DMS 273 (cell line): ENCODE measurements at regions not wholly inside any gene's neighbourhood (a gene's known extent, or its start where the extent isn't known, plus 50 kb on each side); places are given as distances from the start of the nearest gene placed in this dataset.
"Not testable (repeated sequence)": the region's sequence is repeated elsewhere in the genome, so short reads cannot be mapped to it uniquely, and the experiment has no call there.

ENCODE experiments used
- DNase-seq: peaks from one replicate; lab custom pipeline; 2025; ENCODE audit not compliant: unreplicated experiment; lab: John Stamatoyannopoulos, UW

DNA sequence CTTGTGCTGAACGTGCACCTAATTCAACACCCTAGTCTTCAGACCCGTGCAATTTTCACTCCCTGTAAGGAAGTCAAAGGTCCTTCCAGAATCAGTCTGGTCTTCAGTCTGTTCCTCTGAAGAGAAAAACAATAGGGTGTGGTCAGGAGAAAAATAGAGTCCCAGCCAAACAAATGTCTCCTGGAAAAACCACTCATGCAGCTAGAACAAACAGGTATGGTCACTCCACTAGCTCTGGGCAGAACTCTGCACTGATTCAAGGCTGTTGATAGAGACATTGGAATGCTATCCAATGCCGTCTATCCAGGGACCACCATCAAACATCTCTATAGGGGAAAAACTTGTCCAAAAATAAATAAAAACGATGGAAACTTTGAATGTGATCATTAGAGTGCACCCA lies 81.8 kb upstream of the MAP3K1 start:
- no peak for DNase-seq

DNA sequence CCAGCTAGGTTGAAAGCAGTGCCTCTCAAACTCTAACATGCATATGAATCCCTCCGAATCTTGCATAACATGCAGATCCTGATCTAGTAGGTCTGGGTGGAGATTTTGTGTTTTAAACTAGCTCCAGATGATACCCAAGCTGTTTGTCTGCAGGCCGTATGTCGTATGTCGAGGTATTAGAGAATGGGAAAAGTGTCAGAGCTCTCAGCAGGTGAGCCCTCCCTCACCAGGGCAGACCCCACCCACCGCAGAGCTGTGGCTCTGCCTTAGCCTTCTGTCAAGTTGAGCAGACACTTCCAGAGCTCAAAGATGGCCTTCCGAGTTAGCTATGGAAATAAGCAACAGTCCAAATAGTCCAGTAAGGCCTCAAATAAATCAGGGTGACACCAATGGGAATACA lies 83.2 kb upstream of the MAP3K1 start:
- DNase-seq, result no peak

DNA sequence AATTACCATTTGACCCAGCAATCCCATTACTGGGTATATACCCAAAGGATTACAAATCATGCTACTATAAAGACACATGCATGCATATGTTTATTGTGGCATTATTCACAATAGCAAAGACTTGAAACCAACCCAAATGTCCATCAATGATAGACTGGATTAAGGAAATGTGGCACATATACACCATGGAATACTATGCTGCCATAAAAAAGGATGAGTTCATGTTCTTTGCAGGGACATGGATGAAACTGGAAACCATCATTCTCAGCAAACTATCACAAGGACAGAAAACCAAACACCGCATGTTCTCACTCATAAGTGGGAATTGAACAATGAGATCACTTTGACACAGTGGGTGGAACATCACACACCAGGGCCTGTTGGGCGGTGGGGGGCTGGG lies 83.9 kb upstream of the MAP3K1 start:
- DNase-seq, result not testable (repeated sequence)

DNA sequence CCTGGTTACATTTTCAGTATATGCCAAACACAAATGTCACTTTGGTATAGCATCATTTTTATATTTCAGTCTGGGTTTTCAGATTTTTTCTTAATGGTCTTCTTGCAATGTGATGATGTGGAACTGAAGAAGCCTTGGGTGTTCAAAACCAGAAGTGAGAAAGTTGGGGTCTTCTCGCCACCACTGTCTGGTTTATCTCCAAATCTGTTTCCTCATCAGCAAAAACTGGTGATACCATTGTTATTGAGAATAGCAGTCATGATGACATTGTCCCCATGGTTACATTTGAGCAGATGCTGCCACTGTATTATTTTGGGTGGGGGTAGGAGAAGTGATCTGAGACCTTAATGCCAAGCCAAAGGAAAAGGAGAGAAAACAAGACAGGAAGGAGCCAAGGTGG lies 85.9 kb upstream of the MAP3K1 start:
- DNase-seq, result no peak

DNA sequence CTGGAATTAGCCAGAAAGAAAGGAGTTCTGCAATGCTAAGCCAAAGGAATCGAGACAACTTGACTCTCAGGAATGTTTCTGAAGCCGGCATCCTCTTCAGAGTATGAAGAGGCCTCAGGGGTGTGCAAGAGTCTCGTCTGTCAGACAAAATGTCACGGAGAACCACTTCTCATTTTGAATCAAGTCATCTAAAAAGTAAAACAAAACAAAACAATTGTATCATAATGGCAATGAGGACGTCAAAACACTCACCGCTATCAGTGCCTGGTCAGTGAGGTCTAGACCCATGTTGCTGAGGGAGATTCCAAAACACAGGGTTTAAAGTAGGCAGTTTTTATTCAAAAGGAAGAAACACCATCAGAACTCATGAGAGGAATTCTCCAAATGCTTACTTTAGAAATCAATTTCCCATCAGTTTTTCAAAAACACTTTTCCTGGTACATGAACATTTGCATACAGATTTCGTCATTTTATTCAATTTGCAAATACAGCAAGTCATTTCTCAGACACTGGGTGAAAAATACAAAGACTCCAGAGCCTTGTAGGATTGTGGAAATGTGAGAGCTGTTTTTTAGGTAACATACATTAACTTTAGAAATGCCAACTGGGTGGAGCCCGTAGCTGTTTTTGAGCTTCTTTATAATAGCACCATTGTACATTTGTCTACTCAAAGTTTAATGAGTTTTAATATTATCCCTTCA lies 89.5 kb upstream of the MAP3K1 start:
- no peak for DNase-seq

DNA sequence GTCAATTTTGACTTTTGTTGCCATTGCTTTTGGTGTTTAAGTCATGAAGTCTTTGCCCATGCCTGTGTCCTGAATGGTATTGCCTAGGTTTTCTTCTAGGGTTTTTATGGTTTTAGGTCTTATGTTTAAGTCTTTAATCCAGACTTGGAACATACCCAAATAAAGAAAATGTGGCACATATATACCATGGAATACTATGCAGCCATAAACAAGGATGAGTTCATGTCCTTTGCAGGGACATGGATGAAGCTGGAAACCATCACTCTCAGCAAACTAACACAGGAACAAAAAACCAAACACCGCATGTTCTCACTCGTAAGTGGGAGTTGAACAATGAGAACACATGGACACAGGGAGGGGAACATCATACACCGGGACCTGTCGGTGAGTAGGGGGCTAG lies 90.5 kb upstream of the MAP3K1 start:
- DNase-seq, result not testable (repeated sequence)

DNA sequence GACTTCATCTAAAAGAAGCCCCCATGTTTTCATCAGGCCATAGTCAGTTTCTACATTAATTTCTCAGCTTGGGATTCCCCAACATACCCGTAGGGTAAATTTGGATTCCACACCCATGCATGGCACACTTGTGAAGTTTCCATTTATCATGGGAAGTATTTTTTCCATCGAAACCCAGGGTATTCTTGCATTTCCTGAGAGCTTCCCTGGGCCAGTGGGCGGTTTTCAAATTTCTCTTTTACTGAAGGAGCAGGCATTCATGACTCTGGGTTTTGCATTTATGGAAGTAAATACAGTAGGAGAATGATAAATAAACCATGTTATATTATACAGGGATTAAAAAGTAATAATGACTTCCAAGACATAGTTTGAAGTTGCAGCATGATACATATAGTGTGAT lies 93.0 kb upstream of the MAP3K1 start:
- no peak for DNase-seq

DNA sequence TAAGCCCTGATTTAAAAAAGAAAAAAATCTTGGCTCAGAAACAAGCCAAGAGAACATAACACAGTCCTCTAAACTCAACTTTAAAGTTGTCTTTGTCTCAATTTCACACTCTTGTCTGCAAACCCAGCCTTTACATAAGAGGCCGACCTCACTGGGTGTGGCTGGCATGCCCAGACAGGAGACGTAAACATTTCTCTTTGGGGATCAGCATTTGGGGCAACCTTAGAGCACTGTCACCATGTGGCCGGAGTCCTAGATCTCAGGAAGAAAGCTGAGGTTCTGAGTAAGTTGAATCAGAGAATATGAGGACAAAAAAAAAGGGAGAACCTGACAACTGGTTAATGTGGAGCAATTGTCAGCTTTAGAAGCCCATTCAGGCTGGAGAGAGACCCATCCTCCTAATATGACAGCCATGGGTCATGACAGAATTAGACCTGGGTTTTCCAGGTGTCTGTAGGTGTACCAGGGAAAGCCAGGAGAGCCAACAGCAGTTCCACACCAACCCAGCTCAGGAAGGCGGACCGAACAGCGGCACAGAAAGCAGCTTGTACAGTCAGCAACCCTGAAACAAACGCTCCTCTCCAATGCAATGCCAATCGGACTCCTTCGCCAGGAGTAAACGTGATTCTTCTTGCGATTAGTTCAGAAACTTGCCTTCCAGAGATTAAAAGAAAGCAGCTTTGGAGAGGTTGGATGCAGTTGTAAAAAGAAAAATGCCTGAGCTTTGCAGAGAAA lies 97.9 kb upstream of the MAP3K1 start:
- no peak for DNase-seq

DNA sequence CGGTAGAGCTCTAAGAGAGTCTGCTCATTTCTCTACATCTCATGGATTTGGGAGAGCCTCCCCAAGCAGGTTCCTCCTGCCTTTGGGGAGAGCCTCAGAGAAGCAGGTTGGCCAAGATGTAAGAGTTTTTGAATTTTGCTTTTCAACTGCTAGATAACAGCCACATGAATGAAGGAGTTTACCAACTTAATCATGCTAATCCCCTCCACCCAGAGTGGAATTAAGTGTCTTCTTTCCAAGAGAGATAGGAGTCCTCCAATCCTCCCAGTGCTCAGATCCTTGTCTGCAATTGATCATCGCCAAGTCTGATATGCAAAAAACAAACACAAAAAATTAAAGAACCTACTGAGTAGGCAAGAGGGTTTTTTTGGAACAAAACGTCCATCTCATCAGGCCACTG lies 99.4 kb upstream of the MAP3K1 start:
- DNase-seq, result no peak

DNA sequence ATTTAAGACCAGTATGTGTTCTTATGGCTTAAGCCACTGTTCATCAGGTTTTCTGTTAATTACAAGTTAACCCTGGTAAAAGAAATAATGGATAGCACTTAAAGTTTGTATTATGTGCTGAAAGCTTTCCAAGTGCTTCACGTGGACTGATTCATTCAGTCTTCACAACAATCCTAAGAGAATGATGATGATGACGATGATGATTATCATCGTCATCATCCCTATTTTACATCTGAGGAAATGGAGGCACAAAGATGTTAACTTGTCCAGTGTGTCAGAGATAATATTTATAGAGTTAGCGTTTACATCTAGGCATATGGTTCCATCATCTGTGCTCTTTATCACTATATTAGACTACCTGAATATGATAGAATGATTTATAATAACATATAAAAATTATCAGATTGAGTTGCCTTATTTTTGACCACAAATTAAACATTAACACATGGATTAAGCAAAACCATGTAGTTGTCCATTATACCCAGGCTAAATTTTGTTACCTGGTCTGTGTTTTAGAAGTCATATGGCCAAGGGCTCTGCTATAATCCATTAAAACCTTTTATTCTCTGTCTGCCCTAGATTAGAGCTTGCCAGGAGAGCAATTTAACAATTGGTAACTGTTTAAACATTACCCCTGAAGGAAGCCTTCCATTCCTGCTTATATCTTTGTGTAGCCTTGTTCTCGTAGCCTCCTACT lies 102.3 kb upstream of the MAP3K1 start:
- DNase-seq, result no peak

DNA sequence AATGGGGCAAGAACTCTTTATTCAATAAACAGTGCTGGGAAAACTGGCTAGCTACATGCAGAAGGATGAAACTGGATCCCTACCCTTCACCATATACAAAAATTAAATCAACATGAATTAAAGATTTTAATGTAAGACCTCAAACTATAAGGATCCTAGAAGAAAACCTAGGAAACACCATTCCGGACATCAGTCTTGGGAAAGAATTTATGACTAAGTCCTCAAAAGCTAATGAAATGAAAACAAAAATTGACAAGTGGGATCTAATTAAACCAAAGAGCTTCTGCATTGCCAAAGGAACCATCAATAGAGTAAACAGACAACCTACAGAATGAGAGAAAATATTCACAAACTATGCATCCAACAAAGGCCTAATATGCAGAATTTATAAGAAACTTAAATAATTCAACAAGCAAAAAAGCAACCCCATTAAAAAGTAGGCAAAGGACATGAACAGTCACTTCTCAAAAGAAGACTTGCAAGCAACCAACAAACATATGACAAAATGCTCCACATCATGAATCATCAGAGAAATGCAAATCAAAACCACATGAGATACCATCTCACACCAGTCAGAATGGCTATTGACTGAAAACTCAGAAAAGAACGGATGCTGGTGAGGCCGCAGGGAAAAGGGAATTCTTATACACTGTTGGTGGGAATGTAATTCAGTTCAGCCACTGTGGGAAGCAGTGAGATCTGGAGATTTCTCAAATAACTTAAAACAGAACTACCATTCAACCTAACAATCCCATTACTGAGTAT lies 104.3 kb upstream of the MAP3K1 start:
- DNase-seq, result no peak

DNA sequence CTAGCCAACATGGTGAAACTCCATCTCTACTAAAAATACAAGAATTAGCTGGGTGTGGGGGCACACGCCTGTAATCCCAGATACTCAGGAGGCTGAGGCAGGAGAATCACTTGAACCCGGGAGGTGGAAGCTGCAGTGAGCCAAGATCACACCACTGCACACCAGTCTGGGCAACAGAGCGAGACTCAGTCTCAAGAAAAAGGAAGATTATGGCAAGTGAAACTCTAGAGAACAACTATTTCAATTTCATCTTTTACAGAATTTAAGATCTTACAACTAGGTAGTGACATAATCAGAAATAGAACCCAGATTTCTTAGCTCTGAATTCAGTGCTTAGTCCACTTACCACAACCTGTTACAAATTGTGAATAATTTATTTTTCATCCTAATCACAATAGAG lies 108.8 kb upstream of the MAP3K1 start:
- no peak for DNase-seq

DNA sequence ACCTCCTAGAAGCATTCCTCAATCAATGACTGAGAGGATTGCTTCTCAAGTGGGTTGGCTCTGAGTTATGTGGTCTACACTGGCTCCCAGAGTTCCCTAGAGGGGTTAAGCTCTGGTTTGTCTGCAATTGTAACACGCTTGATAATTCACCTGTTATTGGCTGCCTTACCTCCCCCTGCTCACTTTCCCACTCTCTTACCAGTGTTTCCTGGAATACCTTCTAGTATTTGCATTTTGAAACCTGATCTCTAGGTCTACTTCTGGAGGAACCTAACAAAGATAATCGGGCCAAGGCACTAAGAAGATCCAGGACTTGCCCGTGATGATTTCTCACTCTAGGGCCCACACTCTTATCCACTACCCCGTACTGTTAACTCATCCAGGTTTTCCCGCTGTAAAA lies 110.1 kb upstream of the MAP3K1 start:
- DNase-seq, result no peak

DNA sequence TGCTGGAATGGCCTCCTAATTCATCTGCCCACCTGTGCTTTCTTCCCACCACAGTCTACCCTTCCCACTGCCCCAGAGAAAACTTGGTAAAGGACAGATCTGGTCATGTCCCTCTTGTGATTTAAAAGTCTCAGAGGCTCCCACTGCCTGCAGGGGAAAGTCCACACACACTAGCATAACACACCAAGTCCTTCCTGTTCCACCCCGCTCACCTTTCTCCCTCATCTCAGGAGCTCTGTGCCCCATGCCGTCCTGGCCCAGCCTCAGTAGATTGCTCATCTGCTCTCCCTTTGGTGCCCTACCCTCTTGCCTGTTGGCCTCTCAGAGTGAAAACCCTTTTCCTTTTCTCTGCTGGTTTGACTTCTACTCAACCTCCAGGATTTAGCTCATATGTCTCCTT lies 111.4 kb upstream of the MAP3K1 start:
- no peak for DNase-seq

DNA sequence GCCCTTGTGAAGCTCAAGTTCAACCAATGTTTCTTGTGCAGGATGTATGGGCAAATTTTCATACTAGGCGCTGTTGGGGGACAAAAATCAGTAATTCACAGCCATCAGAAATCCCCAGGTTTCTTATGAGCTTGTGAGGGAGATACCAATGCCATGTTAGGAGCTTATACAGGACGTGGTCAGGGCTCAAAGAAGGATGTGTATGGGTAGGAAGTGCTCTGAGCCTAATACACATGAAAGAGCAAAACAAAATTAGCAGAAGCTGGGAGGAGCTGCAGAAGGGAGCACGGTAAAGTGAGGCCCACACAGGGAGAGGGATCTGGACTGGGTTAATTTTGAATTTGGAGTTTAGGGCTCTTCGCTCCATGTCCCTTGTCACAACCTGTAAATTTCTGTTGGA lies 114.6 kb upstream of the MAP3K1 start:
- DNase-seq, result no peak

DNA sequence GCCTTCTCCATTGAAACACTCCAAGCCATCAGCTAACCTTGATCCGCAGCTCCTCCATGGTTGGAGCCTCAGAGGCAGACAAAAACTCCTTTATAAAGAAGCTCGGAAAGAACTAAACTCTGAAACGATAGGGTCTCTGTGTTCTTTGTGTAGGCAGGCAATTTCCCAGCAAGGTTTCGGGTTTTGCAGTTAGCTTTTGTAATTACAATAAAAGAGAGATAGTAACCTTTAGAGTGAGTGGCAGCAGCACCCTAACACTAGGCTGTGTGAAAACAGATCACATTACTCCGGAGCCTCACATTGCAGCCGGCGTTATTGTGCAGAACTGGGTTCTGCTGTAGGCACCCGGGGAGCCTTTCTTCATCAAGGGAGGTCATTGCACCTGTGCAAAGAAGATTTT lies 115.8 kb upstream of the MAP3K1 start:
- peak; percentile 29 for DNase-seq

DNA sequence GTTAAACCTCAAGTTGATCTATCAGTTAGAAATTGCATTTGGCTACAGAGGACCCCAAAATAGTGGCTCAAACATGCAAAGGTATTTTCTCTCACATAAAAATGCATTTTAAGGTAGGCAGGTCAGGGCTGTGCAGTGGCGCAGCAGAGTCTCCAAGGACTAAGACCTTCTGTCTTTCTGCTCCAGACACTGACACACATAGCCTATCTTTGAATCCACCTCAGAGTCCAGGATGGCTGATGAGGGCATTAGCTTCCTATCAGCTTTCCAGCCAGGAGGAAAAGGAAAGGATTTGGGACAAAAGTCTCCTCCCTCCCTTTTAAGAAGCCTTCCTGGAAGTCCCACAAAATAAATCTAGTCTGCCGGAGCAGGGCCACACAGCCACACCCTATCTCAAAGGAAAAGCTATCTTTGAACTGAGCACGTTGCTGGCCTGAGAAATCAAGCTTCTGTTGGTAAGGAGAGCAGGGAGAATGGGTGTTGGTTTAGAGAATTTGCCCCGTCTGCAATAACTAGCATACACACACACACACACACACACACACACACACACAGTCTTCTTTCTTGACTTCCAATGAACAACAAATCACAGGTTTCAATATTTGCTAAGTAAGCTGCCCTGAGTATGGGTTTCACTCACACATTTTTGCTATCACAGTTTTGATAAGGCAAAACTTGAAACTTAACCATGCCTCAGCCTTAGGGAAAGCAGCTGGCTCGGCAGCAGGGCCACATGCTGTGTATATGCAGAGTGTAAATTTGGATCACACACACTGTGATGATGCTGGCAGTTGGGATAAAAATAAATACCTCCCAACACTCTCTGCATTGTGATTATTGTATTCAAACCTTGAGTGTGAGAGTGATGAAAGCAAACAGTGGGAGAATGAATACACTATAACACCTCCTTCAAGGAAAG lies 116.6 kb upstream of the MAP3K1 start:
- peak; percentile 83 for DNase-seq

DNA sequence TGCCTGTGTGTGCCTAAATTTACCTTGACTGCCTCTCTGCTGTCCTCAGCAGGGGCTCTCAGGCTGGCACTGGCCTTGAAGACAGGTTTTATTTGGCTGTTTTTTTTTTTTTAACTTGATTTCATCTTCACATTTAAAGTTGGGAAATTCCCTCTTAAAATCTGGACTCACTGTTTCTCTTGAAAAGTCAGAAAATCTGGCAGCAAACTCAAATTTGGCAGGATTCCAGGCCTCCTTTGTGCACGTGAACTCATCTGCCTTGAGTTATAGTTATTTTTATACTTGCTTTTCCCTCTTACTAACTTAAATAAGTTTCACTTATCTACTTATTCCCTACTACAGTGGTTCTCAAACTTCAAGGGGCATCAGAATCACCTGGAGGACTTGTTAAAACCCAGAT lies 118.4 kb upstream of the MAP3K1 start:
- DNase-seq, result no peak

DNA sequence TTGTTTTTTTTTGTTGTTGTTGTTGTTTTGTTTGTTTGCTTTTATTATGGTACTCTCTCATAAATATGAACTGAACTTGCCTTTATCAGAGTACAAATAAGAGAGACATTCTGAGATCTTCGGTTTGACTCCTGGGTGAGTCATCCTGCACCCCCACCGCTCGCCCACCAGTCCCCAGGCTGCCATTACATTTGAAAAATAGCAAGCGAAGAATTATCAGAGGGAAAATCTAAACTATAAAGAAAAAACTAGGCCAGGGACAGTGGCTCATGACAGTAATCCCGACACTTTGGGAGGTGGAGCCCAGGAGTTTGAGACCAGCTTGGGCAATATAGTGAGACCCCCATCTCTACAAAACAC lies 122.1 kb upstream of the MAP3K1 start:
- no peak for DNase-seq

DNA sequence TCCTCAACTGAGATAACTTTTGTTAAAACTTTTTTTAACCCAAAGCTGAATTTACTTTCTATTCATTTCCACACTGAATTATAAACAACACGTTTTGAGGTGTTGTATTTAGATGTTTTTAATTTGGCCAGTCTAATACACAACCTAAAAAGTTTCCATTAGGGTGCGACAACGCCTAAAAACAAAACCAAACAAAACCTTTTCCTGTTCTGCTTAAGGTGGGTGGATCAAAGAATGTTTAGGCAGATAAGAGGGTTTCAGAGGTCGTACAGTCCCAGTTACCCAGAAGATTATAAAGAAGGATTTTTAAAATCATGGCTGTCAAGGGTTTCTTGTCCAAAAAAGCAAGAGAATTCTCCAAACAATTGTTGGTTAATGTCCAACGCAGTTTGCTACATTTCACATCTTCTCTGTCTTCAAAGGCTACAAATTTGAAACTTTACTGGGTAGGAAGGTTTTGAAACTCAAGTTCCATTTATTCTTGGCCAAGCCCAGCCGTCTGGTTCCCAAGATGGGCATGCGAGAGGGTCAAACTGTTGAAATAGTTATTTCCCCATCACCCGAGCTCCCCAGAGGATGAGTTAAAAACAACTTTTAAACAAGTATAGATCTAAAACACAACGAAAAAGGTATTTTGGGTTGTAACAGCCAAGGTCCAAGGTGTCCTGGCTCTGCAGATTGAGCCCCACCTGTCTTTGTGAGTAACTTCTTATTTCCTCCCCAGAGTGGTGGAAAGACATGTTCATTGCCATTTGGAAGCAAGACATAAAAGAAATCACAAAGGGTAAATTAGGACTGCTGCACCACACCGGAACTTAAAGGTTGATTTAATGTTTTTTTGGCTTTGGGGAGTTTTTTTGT lies 122.8 kb upstream of the MAP3K1 start:
- no peak for DNase-seq
